ENCODE measurements at regions not wholly inside any gene's neighbourhood (a gene's known extent, or its start where the extent isn't known, plus 50 kb on each side); places are given as distances from the start of the nearest gene placed in this dataset.

DNA sequence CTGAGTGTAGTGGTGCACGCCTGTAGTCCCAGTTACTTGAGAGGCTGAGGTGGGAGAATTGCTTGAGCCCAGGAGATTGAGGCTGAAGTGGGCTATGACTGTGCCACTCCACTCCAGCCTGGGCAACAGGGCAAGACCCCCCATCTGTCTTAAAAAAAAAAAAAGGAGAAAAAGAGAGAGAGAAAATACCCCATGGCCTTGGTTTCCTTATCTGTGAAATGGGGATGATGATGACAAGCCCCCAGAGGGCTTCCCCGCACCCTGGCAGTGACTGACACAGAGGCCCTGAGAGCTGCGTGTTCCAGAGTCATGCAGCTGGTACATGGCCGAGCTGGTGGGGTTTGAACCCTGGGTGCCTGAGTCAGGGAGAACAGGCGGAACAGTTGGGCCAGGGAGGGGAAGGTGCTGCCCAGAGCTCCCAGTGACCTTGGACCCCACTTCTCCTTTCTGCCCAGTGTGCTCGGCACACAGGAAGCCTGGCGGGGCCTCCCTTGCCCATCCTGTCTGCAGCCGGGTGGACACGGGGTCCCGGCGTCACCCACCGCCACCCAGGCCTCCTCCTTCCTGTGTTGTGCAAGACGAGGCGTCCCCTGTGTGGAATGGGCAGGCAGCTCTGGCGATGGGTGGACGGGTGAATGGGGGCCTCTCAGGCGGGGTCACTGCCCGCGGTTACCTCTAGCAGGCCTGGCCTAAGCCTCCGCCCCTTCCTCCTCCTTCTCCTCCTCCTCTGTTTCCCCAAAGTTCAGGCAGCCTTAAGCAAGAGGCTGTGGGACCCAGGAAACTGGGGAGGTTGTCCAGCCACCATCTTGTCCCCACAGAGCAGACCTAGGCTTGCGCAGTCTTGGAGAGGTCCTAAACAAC lies 84.2 kb downstream of the CEBPB start:
- peak; percentile 36 for TF ChIP-seq EP300 (IDR thresholded peaks at IDR 0.05; ENCODE audit: low read depth)
- TF ChIP-seq, protein P1, sequence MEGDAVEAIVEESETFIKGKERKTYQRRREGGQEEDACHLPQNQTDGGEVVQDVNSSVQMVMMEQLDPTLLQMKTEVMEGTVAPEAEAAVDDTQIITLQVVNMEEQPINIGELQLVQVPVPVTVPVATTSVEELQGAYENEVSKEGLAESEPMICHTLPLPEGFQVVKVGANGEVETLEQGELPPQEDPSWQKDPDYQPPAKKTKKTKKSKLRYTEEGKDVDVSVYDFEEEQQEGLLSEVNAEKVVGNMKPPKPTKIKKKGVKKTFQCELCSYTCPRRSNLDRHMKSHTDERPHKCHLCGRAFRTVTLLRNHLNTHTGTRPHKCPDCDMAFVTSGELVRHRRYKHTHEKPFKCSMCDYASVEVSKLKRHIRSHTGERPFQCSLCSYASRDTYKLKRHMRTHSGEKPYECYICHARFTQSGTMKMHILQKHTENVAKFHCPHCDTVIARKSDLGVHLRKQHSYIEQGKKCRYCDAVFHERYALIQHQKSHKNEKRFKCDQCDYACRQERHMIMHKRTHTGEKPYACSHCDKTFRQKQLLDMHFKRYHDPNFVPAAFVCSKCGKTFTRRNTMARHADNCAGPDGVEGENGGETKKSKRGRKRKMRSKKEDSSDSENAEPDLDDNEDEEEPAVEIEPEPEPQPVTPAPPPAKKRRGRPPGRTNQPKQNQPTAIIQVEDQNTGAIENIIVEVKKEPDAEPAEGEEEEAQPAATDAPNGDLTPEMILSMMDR (IDR thresholded peaks at IDR 0.05) = no peak
- no peak overlapping the region for H3K4me3 ChIP-seq
- no peaks in the 10 kb centered on the region for H3K36me3 ChIP-seq
- peak; percentile 55 for DNase-seq
- intact Hi-C loops (cut with DNase I; ENCODE audit: low total_unique reads) = no loop called here
- in situ Hi-C loops (cut with MboI; ENCODE audit: low pct_ligation_motif_present in 1 of 4, low pct_unique_long_range_greater_than_20kb in 1 of 4, low sequenced_read_pairs in 3 of 4) = loop anchor here in 1 of 4 donors (25.0 kb wide), 1 partner anchor 188 kb away; no protein-coding TSS in a partner anchor
- peak overlapping the region; percentile 33 to 67 (median 48) for H3K27ac ChIP-seq
- WGBS, 2 donors (ENCODE audit: low coverage in 1 of 2) = 68 to 80% methylated on average over 2 to 21 of the region's 21 CpGs
- H3K27me3 ChIP-seq = no peaks in the 10 kb centered on the region
- H3K9me3 ChIP-seq = no peaks in the 10 kb centered on the region
- H3K4me1 ChIP-seq = peaks cover 14 to 44% (median 21%) of the 10 kb centered on the region in 4 donors

DNA sequence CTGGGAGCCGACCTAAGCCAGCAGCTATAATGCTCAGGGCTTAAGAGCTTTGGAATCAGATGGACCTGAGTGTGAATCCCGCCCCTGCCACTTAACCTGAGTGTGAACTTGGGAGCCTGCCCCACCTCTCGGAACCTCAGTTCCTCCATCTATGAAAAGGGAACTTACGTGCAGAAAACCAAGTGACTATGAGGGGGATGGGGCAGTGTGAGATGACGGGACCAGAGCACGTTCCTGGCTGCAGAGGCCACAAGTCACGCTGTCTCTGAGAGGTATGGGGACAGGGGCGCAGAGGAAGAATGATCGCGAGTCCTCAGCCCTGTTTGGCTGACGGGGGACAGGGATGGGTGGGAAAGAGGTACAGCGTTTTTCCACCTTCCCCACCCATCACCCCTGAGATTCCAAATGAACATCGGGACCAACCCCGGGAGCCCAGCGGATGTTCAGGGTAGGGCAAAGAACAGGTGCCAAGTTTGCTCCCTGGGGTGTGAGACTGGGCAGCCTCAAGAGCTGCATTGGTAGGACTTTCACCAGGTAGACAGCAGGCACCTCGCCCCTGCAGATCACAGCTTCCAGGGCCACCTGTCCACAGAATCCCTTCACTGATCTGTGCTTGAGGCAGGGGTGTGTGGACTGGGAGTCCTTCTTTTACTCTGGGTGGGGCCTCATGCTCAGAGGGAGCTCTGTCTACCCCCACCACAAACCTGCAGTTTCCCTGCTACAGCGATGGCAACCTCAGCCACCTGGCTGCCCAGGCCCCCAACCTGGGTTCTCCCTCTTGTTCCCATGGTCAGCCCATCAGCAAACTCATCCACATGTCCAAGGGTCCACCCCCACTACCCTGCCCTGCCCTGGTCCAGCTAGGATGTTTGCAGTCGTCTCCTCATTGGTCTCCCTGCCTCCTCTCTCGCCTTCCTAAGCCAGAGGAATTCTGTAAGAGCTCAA lies 85.8 kb downstream of the CEBPB start:
- 76 to 90% methylated on average over 6 to 19 of the region's 19 CpGs for WGBS, 2 donors (ENCODE audit: low coverage in 1 of 2)
- Histone ChIP-seq H3K4me1 (peaks cover 14 to 47% (median 21%) of the 10 kb centered on the region in 4 donors), H3K27me3 (no peaks in the 10 kb centered on the region), H3K36me3 (no peaks in the 10 kb centered on the region), H3K9me3 (no peaks in the 10 kb centered on the region), H3K4me3 (no peak overlapping the region), H3K27ac (peak overlapping the region in 1 of 4 donors; percentile 27)
- TF ChIP-seq, protein P1 (IDR thresholded peaks at IDR 0.05) = no peak
- no peak for TF ChIP-seq POLR2A (IDR thresholded peaks at IDR 0.05)
- TF ChIP-seq EP300 (IDR thresholded peaks at IDR 0.05; ENCODE audit: low read depth) = no peak
- no peak for TF ChIP-seq POLR2AphosphoS5 (IDR thresholded peaks at IDR 0.05)
- no peak for DNase-seq
- in situ Hi-C loops (cut with MboI; ENCODE audit: low pct_ligation_motif_present in 1 of 4, low pct_unique_long_range_greater_than_20kb in 1 of 4, low sequenced_read_pairs in 3 of 4) = loop anchor here in 1 of 4 donors (25.0 kb wide), 1 partner anchor 186 kb away; no protein-coding TSS in a partner anchor
- intact Hi-C loops (cut with DNase I; ENCODE audit: low total_unique reads) = no loop called here

DNA sequence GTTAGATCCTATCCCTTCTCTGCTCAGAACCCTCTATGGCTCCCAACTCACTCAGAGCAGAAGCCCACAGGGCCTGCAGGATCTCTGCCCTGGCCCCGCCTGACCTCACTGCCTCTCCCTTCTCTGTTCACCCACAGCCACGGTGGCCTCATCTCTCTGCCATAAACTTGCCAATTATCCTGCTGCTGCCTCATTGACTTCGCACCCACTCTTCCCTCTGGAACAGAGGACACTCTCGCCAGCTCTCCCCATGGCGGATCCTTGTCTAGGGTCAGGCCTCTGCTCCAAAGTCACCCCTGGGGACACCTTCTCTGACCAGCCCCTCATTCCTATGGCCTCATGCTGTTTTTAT lies 86.4 kb downstream of the CEBPB start:
- intact Hi-C loops (cut with DNase I; ENCODE audit: low total_unique reads) = no loop called here
- Histone ChIP-seq H3K4me3 (no peak overlapping the region), H3K36me3 (no peaks in the 10 kb centered on the region), H3K9me3 (no peaks in the 10 kb centered on the region), H3K27ac (peak overlapping the region in 1 of 4 donors; percentile 27), H3K4me1 (peaks cover 14 to 47% (median 21%) of the 10 kb centered on the region in 4 donors), H3K27me3 (no peaks in the 10 kb centered on the region)
- no peak for TF ChIP-seq EP300 (IDR thresholded peaks at IDR 0.05; ENCODE audit: low read depth)
- no peak for TF ChIP-seq POLR2AphosphoS5 (IDR thresholded peaks at IDR 0.05)
- no peak for TF ChIP-seq POLR2A (IDR thresholded peaks at IDR 0.05)
- TF ChIP-seq, protein P1 (IDR thresholded peaks at IDR 0.05) = no peak
- in situ Hi-C loops (cut with MboI; ENCODE audit: low pct_ligation_motif_present in 1 of 4, low pct_unique_long_range_greater_than_20kb in 1 of 4, low sequenced_read_pairs in 3 of 4) = loop anchor here in 1 of 4 donors (25.0 kb wide), 1 partner anchor 185 kb away; no protein-coding TSS in a partner anchor
- WGBS, 2 donors (ENCODE audit: low coverage in 1 of 2) = 53 to 63% methylated on average over 3 to 5 of the region's 5 CpGs
- DNase-seq = no peak
